Neural progenitor cell (in vitro differentiated cells): ENCODE measurements at regions not wholly inside any gene's neighbourhood (a gene's known extent, or its start where the extent isn't known, plus 50 kb on each side); places are given as distances from the start of the nearest gene placed in this dataset.

ENCODE experiments used
- CTCF ChIP-seq: fragments of 200-600 bp; sonication (generic); IDR thresholded peaks from 2 replicates; pipeline ENCODE4 v1.5.1; 2017; ENCODE audit warnings: antibody characterized with exemption, mild to moderate bottlenecking
- EZH2 ChIP-seq: fragments of 200-600 bp; sonication (generic); IDR thresholded peaks from 2 replicates; pipeline ENCODE4 v1.6.1; 2017; ENCODE audit warnings: antibody characterized with exemption, mild to moderate bottlenecking, moderate library complexity

- no peak for TF ChIP-seq EZH2
- no peak for TF ChIP-seq CTCF
These were observed 287.2 kb downstream of the RNF144B start for GRCh38 chr6:18674346-18674745.
